ENCODE measurements at regions not wholly inside any gene's neighbourhood (a gene's known extent, or its start where the extent isn't known, plus 50 kb on each side); places are given as distances from the start of the nearest gene placed in this dataset.

DNA sequence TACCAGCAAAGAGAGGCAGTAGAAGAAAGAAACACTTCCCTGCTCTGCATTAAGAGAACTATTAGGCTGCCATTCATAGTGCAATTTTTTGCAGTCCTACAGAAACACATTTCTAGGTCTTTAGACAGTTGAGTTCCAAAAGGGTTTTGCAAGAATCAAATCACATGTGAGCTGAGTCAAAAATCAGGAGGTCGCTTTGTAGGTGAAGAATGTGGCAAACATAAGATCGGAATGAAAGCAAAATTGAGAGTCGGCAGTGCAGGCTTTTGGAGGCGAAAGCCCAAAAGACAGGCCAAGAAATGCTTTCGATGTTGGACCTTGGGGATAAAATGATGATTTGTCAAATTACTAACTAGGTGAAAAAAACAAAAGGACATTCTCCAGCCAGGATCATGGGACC, 213.5 kb upstream of the NRIP1 start:
- TF ChIP-seq, protein P1, sequence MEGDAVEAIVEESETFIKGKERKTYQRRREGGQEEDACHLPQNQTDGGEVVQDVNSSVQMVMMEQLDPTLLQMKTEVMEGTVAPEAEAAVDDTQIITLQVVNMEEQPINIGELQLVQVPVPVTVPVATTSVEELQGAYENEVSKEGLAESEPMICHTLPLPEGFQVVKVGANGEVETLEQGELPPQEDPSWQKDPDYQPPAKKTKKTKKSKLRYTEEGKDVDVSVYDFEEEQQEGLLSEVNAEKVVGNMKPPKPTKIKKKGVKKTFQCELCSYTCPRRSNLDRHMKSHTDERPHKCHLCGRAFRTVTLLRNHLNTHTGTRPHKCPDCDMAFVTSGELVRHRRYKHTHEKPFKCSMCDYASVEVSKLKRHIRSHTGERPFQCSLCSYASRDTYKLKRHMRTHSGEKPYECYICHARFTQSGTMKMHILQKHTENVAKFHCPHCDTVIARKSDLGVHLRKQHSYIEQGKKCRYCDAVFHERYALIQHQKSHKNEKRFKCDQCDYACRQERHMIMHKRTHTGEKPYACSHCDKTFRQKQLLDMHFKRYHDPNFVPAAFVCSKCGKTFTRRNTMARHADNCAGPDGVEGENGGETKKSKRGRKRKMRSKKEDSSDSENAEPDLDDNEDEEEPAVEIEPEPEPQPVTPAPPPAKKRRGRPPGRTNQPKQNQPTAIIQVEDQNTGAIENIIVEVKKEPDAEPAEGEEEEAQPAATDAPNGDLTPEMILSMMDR (IDR thresholded peaks at IDR 0.05) = no peak
- TF ChIP-seq POLR2A (IDR thresholded peaks at IDR 0.05; ENCODE audit: low read depth) (no peak), EP300 (IDR thresholded peaks at IDR 0.05) (no peak)

Data from esophagus muscularis mucosa (tissue), 4 donors.